ENCODE measurements at regions not wholly inside any gene's neighbourhood (a gene's known extent, or its start where the extent isn't known, plus 50 kb on each side); places are given as distances from the start of the nearest gene placed in this dataset.
"Not testable (repeated sequence)": the region's sequence is repeated elsewhere in the genome, so short reads cannot be mapped to it uniquely, and the experiment has no call there.

- not testable (repeated sequence) for H3K27ac Mint-ChIP-seq, H3K4me1 Mint-ChIP-seq, H3K27me3 Mint-ChIP-seq
Measured at GRCh38 chr15:44859088-44859487, 97.4 kb upstream of the TERB2 start.

GRCh38 chr15:44860168-44860567 lies 96.3 kb upstream of the TERB2 start:
- ATAC-seq; H3K27ac Mint-ChIP-seq; H3K4me3 Mint-ChIP-seq; H3K27me3 Mint-ChIP-seq; H3K9me3 ChIP-seq (ENCODE audit: control insufficient read depth, low read length, poor library complexity, severe bottlenecking); H3K36me3 Mint-ChIP-seq (ENCODE audit: low read depth); DNase-seq; H3K4me1 Mint-ChIP-seq: not testable (repeated sequence)

More at GRCh38 chr15:44859088-44859487, 97.4 kb upstream of the TERB2 start:
- not testable (repeated sequence) for H3K36me3 Mint-ChIP-seq (ENCODE audit: low read depth); H3K4me3 Mint-ChIP-seq; ATAC-seq; H3K9me3 ChIP-seq (ENCODE audit: control insufficient read depth, low read length, poor library complexity, severe bottlenecking); DNase-seq

DNA sequence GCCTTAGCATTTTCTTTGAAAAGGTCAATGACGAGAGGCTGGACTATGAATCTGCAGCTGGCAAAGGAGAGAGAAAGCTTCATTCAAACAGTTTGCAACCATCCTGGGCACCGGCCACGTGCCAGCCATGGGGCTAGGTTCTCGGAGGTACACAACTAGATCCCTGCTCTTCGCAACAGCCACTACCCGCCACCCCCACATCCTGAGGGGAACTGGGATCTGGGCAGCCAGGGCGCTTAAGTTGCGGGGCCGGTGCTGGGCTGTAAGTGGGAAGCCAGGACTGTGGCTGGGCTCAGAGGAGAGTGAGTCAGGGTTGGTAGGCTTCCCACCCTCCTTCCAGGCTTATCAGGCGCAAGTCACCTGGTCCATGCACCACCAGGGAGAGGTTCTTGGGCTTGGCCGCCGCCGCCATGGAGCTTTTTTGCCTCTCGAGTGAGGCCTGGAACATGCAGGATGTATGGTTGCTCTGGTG lies 95.0 kb upstream of the TERB2 start:
- H3K27ac Mint-ChIP-seq, result no peak overlapping the region
- H3K9me3 ChIP-seq (ENCODE audit: control insufficient read depth, low read length, poor library complexity, severe bottlenecking), result no peaks in the 10 kb centered on the region
- H3K4me3 Mint-ChIP-seq, result no peak overlapping the region
- no peaks in the 10 kb centered on the region for H3K4me1 Mint-ChIP-seq
- no peaks in the 10 kb centered on the region for H3K36me3 Mint-ChIP-seq (ENCODE audit: low read depth)
- DNase-seq (no peak), ATAC-seq (no peak)
- no peaks in the 10 kb centered on the region for H3K27me3 Mint-ChIP-seq

DNA sequence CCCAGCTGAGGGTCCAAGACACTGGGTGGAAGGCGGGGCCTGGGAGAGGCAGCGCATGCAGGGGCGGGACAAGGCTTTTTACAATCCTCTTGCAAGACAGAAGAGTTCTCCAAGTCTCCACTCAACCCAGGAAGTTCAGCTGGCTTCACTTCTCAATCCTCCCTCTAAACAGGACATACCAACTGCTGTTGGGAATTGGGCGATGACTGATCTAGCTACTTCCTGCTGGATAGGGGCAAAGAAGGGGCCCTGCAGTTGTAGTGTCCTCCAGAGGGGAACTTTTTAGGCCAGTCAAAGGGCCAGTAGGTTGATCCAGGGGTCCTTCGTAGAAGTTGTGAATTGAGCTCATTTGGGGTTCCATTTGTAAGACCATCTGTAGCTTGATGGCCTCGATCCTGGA lies 94.6 kb upstream of the TERB2 start:
- ATAC-seq (no peak), DNase-seq (no peak)
- Mint-ChIP-seq H3K27me3 (no peaks in the 10 kb centered on the region), H3K27ac (no peak overlapping the region), H3K4me3 (no peak overlapping the region), H3K36me3 (ENCODE audit: low read depth) (peaks cover 1% of the 10 kb centered on the region), H3K4me1 (no peaks in the 10 kb centered on the region)
- H3K9me3 ChIP-seq (ENCODE audit: control insufficient read depth, low read length, poor library complexity, severe bottlenecking), result no peaks in the 10 kb centered on the region

GRCh38 chr15:44862866-44863265 lies 93.6 kb upstream of the TERB2 start:
- H3K36me3 Mint-ChIP-seq (ENCODE audit: low read depth); H3K4me3 Mint-ChIP-seq; H3K9me3 ChIP-seq (ENCODE audit: control insufficient read depth, low read length, poor library complexity, severe bottlenecking); H3K4me1 Mint-ChIP-seq; H3K27me3 Mint-ChIP-seq; DNase-seq; ATAC-seq; H3K27ac Mint-ChIP-seq: not testable (repeated sequence)

DNA sequence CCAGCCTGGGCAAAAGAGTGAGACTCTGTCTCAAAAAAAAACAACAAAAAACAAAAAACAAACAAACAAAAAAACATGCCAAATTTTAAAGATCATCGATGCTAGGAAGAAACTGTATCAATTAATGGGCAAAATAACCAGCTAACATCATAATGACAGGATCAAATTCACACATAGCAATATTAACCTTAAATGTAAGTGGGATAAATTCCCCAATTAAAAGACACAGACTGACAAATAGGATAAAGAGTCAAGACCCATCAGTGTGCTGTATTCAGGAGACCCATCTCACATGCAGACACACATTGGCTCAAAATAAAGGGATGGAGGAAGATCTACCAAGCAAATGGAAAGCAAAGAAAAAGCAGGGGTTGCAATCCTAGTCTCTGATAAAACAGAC lies 88.4 kb upstream of the TERB2 start:
- H3K27ac Mint-ChIP-seq; H3K27me3 Mint-ChIP-seq; H3K36me3 Mint-ChIP-seq (ENCODE audit: low read depth); H3K9me3 ChIP-seq (ENCODE audit: control insufficient read depth, low read length, poor library complexity, severe bottlenecking); H3K4me3 Mint-ChIP-seq; DNase-seq; ATAC-seq; H3K4me1 Mint-ChIP-seq: not testable (repeated sequence)

DNA sequence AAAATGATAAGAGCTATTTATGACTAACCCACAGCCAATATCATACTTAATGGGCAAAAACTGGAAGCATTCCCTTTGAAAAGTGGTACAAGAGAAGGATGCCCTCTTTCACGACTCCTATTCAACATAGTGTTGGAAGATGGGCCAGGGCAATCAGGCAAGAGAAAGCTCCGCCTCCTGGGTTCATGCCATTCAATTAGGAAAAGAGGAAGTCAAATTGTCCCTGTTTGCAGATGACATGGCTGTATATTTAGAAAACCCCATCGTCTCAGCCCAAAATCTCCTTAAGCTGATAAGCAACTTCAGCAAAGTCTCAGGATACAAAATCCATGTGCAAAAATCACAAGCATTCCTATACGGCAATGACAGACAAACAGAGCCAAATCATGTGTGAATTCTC lies 86.4 kb upstream of the TERB2 start:
- ATAC-seq; H3K9me3 ChIP-seq (ENCODE audit: control insufficient read depth, low read length, poor library complexity, severe bottlenecking); H3K27me3 Mint-ChIP-seq; H3K36me3 Mint-ChIP-seq (ENCODE audit: low read depth); DNase-seq; H3K4me1 Mint-ChIP-seq; H3K27ac Mint-ChIP-seq; H3K4me3 Mint-ChIP-seq: not testable (repeated sequence)

DNA sequence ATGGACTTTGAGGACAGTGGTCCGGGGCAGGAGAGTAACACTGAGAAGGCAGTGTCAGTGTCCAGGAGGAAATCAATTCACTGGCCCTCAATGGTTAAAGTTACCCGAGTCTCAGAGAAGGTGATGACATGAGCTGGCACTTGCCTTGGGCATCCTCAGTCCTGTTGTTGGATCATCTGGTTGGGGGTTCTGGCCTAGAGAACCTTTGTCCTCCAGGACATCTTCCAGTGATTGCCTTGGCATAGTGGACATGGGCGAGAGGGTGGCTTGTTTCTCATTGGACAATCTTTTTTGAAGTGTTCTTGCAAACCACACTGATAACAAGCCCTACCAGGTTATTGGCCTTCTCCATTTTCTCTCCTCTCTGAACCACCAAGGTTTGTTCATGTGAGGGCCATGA lies 83.4 kb upstream of the TERB2 start:
- no peak for ATAC-seq
- DNase-seq, result no peak
- no peak overlapping the region for H3K27ac Mint-ChIP-seq
- no peaks in the 10 kb centered on the region for H3K4me1 Mint-ChIP-seq
- H3K4me3 Mint-ChIP-seq, result no peak overlapping the region
- no peaks in the 10 kb centered on the region for H3K36me3 Mint-ChIP-seq (ENCODE audit: low read depth)
- H3K9me3 ChIP-seq (ENCODE audit: control insufficient read depth, low read length, poor library complexity, severe bottlenecking), result no peaks in the 10 kb centered on the region
- H3K27me3 Mint-ChIP-seq, result no peaks in the 10 kb centered on the region

DNA sequence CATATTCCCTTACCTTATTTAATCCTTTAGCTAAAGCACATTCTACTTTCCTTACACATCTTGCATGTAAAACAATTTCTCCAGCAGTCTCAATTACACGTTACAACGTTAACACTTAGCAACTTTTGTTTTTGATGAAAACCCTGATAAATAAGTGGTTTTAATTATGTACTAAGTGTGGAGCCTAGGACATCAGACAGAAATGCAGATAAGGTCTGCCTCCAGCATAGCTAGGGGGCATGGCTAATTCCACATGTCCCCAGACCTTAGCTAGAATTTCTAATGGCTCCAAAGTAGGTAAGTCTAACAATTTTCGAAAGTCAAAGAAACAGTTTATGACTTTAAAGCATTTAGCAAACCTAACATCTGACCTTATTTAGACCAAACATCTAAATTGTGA lies 77.4 kb upstream of the TERB2 start:
- Mint-ChIP-seq H3K4me3 (no peak overlapping the region), H3K4me1 (peaks cover 11% of the 10 kb centered on the region), H3K36me3 (ENCODE audit: low read depth) (peaks cover 6% of the 10 kb centered on the region), H3K27ac (no peak overlapping the region), H3K27me3 (peaks cover 20% of the 10 kb centered on the region)
- H3K9me3 ChIP-seq (ENCODE audit: control insufficient read depth, low read length, poor library complexity, severe bottlenecking), result peaks cover 2% of the 10 kb centered on the region
- no peak for ATAC-seq
- DNase-seq, result no peak

DNA sequence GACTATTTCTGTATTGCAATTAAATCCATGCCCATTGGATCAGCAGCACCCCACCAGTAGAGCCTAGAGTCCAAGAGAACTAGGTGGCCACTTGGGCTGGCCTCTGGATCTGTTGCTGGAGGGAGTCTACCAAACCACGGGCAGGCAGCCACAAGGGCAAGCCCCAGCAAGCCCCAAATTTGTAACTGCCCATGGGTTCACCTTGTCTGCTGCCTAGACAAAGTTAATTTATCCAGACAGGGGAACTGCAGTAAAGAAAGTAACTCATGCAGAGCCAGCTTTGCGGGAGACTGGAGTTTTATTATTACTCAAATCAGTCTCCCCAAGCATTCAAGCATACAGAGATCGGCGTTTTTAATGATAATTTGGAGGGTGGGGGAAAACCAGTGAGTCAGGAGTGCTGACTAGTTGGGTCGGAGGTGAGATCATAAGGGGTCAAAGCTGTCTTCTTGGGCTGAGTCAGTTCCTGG lies 74.0 kb upstream of the TERB2 start:
- DNase-seq (no peak), ATAC-seq (no peak)
- Mint-ChIP-seq H3K4me3 (no peak overlapping the region), H3K27me3 (peaks cover 20% of the 10 kb centered on the region), H3K36me3 (ENCODE audit: low read depth) (peaks cover 6% of the 10 kb centered on the region), H3K4me1 (peaks cover 11% of the 10 kb centered on the region), H3K27ac (no peak overlapping the region)
- peaks cover 2% of the 10 kb centered on the region for H3K9me3 ChIP-seq (ENCODE audit: control insufficient read depth, low read length, poor library complexity, severe bottlenecking)

DNA sequence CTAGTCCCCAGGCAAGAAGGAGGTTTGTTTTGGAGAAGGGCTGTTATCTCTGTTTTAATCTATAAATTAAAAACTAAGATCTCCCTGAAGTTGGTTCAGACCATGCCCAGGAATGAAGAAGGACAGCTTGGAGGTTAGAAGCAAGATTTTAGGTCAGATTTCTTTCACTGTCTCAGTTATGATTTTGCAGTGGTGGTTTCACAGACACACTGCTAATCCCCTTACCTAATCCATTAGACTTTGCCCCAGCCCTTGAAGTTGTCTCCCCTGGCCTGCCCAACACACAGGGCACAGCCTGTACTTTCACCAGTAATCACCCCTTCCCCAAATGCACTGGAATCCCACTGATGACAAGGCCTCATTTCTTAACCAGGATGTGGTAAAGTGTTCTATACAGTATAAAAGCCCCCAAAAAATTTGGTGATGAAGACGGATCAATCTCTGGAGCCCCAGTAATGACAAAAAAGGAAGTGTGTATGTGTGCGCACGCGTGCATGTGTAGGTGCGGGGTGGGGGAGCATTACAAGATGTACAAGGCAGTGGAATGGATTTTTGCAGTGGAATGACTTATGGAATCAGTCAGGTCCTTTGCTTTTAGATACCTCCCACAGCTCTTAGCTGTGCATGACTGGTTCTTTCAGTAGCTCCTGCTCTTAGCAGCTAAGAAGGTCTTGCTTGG lies 73.1 kb upstream of the TERB2 start:
- peaks cover 20% of the 10 kb centered on the region for H3K27me3 Mint-ChIP-seq
- peaks cover 11% of the 10 kb centered on the region for H3K4me1 Mint-ChIP-seq
- H3K9me3 ChIP-seq (ENCODE audit: control insufficient read depth, low read length, poor library complexity, severe bottlenecking), result peaks cover 2% of the 10 kb centered on the region
- no peak overlapping the region for H3K4me3 Mint-ChIP-seq
- no peak overlapping the region for H3K27ac Mint-ChIP-seq
- H3K36me3 Mint-ChIP-seq (ENCODE audit: low read depth), result peaks cover 6% of the 10 kb centered on the region
- no peak for ATAC-seq
- no peak for DNase-seq

- H3K9me3 ChIP-seq (ENCODE audit: control insufficient read depth, low read length, poor library complexity, severe bottlenecking); H3K36me3 Mint-ChIP-seq (ENCODE audit: low read depth); ATAC-seq; H3K27ac Mint-ChIP-seq; DNase-seq; H3K27me3 Mint-ChIP-seq; H3K4me3 Mint-ChIP-seq; H3K4me1 Mint-ChIP-seq: not testable (repeated sequence)
Measured at GRCh38 chr15:44898890-44899651, 57.4 kb upstream of the TERB2 start.

- ATAC-seq; H3K36me3 Mint-ChIP-seq (ENCODE audit: low read depth); H3K4me1 Mint-ChIP-seq; H3K27me3 Mint-ChIP-seq; H3K4me3 Mint-ChIP-seq; DNase-seq; H3K27ac Mint-ChIP-seq; H3K9me3 ChIP-seq (ENCODE audit: control insufficient read depth, low read length, poor library complexity, severe bottlenecking): not testable (repeated sequence)
Measured at GRCh38 chr15:44899775-44900174, 56.7 kb upstream of the TERB2 start.

GRCh38 chr15:44900796-44901195 lies 55.7 kb upstream of the TERB2 start:
- H3K36me3 Mint-ChIP-seq (ENCODE audit: low read depth); DNase-seq; H3K4me3 Mint-ChIP-seq; ATAC-seq; H3K27ac Mint-ChIP-seq; H3K9me3 ChIP-seq (ENCODE audit: control insufficient read depth, low read length, poor library complexity, severe bottlenecking); H3K27me3 Mint-ChIP-seq; H3K4me1 Mint-ChIP-seq: not testable (repeated sequence)
